ENCODE measurements at regions not wholly inside any gene's neighbourhood (a gene's known extent, or its start where the extent isn't known, plus 50 kb on each side); places are given as distances from the start of the nearest gene placed in this dataset.

DNA sequence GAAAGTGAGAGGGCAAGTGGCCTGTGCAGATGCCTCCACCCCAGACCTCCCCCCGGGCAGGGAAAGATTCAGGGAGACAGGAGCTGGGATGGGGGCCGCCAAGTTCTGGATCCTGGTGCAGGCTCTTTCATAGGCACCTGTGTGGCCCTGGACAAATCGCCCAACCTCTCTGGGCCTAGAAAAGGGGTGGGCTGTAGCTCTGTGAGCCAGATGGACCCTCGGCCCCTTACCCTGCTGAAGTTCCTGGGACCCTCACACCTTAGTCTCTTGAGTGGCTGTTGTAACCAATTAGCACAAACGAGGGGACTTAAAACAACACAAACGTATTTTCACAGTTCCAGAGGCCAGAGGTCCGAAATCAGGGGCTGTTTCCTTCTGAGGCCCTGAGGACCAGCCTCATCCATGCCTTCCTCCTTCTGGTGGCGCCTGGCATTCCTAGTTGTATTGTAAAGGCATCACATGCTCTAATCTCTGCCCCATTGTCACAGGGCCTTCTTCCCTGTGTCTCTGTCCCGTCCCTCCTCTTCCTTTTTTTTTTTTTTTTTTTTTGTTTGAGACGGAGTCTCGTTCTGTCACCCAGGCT lies 352.6 kb downstream of the SEC14L1 start:
- TF ChIP-seq, protein P1, sequence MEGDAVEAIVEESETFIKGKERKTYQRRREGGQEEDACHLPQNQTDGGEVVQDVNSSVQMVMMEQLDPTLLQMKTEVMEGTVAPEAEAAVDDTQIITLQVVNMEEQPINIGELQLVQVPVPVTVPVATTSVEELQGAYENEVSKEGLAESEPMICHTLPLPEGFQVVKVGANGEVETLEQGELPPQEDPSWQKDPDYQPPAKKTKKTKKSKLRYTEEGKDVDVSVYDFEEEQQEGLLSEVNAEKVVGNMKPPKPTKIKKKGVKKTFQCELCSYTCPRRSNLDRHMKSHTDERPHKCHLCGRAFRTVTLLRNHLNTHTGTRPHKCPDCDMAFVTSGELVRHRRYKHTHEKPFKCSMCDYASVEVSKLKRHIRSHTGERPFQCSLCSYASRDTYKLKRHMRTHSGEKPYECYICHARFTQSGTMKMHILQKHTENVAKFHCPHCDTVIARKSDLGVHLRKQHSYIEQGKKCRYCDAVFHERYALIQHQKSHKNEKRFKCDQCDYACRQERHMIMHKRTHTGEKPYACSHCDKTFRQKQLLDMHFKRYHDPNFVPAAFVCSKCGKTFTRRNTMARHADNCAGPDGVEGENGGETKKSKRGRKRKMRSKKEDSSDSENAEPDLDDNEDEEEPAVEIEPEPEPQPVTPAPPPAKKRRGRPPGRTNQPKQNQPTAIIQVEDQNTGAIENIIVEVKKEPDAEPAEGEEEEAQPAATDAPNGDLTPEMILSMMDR (IDR thresholded peaks at IDR 0.05) = peak in 1 of 6 experiments; percentile 4
- no peak for TF ChIP-seq EP300 (IDR thresholded peaks at IDR 0.05)
- ATAC-seq (ENCODE audit: low FRiP score in 2 of 2) (no peak), DNase-seq (peak in 1 of 2 donors; percentile 44)
- Histone ChIP-seq H3K4me1 (peaks cover 5 to 21% (median 16%) of the 10 kb centered on the region in 4 donors), H3K27me3 (no peaks in the 10 kb centered on the region), H3K36me3 (peaks cover 14 to 87% (median 57%) of the 10 kb centered on the region in 4 donors), H3K9me3 (no peaks in the 10 kb centered on the region), H3K27ac (no peak overlapping the region), H3K4me3 (no peak overlapping the region)
- WGBS, 2 donors = 64 to 73% methylated on average over 5 to 11 of the region's 11 CpGs

DNA sequence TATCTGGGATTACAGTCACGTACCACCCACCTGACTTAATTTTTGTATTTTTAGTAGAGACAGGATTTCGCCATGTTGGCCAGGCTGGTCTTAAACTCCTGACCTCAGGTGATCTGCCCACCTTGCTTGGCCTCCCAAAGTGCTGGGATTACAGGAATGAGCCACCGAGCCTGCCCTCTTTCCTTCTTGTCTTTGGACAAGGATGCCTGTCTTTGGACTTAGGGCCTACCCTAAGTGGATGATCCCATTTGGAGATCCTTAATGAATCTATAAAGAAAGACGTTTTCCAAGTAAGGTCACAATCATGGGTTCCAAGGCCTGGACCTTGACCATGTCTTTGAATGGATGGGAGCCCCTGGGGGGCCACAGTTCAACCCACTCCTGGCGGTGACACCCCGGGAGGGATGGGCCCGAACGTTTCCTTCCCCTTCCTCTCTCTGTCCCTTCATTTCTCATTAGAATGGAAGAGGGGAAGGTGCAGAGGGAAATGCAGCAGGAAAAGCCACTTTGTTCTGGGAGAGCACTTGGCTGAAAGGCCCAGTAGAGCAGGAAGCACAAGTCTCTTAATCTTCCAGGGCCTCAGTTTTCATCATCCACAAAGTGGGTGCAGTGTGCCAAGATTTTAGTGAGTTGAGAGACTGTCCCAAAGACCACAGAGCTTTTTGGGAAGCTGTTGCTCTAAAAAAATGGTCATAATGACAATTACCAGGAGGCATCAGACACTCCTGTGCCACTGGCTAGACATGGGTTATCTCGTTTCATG lies 353.3 kb downstream of the SEC14L1 start:
- no peaks in the 10 kb centered on the region for H3K27me3 ChIP-seq
- 70 to 90% methylated on average over 9 of the region's 9 CpGs for WGBS, 2 donors
- H3K27ac ChIP-seq = no peak overlapping the region
- DNase-seq = peak in 1 of 2 donors; percentile 8
- no peaks in the 10 kb centered on the region for H3K9me3 ChIP-seq
- no peak overlapping the region for H3K4me3 ChIP-seq
- TF ChIP-seq POLR2A (IDR thresholded peaks at IDR 0.05) (no peak), EP300 (IDR thresholded peaks at IDR 0.05) (no peak), POLR2AphosphoS5 (IDR thresholded peaks at IDR 0.05) (no peak)
- TF ChIP-seq, protein P1 (IDR thresholded peaks at IDR 0.05) = no peak
- peaks cover 9 to 87% (median 56%) of the 10 kb centered on the region in 4 donors for H3K36me3 ChIP-seq
- ATAC-seq (ENCODE audit: low FRiP score in 2 of 2) = no peak
- H3K4me1 ChIP-seq = peaks cover 5 to 21% (median 16%) of the 10 kb centered on the region in 4 donors

DNA sequence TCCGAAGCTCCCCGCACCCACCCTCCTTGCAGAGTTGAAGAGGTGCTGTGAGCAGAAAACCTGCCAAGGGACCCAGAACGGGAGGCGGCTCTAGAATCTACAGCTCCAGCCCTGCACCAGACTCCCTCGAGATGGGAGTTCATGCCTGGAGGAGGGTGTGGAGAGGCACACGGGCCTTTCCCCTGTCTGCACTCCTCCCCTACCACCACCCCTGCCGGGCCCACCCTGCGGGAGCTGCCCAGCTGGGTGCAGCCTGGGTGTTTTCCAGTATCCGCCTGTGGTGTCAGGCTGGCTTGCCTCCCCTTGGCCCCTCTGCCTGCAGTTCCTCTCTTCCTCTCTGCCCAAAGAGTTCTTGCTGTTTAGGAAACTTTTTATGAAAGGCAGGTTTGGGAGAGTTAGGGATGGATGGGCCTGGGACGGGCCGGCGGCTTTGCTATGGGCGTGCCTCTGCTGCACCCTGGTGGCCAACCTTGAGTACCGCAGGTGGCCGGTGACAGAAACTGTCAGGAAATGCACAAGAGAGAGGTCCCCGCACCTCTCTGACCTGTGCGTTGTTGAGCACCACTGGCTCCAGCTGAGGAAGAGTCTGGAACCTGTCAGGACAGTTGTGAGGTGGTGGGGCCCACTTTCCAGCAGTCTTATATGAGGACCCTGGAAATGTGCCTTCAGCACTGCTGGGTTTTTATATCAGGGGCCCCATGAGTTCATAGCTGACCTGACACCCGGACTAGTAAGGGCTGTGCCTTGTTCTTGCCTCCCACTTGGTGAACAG lies 354.1 kb downstream of the SEC14L1 start:
- TF ChIP-seq EP300 (IDR thresholded peaks at IDR 0.05) = no peak
- TF ChIP-seq POLR2A (IDR thresholded peaks at IDR 0.05) = no peak
- TF ChIP-seq, protein P1 (IDR thresholded peaks at IDR 0.05) = peak; percentile 89 to 99 (median 98)
- TF ChIP-seq POLR2AphosphoS5 (IDR thresholded peaks at IDR 0.05) = peak; percentile 10 to 50
- peak; percentile 84 to 87 for DNase-seq
- Histone ChIP-seq H3K36me3 (peaks cover 6 to 87% (median 58%) of the 10 kb centered on the region in 4 donors), H3K27me3 (no peaks in the 10 kb centered on the region), H3K9me3 (no peaks in the 10 kb centered on the region), H3K27ac (peak overlapping the region in 1 of 4 donors; percentile 13), H3K4me1 (peaks cover 5 to 21% (median 14%) of the 10 kb centered on the region in 4 donors), H3K4me3 (no peak overlapping the region)
- ATAC-seq (ENCODE audit: low FRiP score in 2 of 2) = peak; percentile 84 to 86
- WGBS, 2 donors = 35 to 57% methylated on average over 13 to 18 of the region's 18 CpGs

DNA sequence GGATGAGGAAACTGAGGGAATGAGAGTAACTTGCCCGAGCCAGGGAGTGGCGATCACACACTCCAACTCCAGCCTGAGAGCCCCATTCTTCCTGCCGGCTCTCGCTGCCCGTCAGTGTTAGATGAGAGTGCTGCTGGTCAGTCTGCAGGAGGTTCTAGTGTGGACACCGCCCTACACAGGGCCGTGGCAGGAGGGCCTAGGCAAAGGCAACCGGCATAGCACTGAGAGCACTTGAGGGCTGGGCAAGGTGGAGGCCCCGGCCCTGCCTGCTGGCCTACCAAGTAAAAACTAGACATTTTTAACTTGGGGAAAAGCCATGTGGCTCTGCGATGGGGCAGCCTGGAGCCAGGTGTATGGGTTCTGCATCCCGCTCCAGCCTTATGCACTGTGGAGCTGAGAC lies 354.8 kb downstream of the SEC14L1 start:
- Histone ChIP-seq H3K27ac (no peak overlapping the region), H3K36me3 (peaks cover 6 to 84% (median 53%) of the 10 kb centered on the region in 4 donors), H3K9me3 (no peaks in the 10 kb centered on the region), H3K4me1 (peaks cover 5 to 16% (median 8%) of the 10 kb centered on the region in 4 donors), H3K27me3 (no peaks in the 10 kb centered on the region), H3K4me3 (no peak overlapping the region)
- no peak for TF ChIP-seq EP300 (IDR thresholded peaks at IDR 0.05)
- TF ChIP-seq POLR2A (IDR thresholded peaks at IDR 0.05) = no peak
- no peak for TF ChIP-seq POLR2AphosphoS5 (IDR thresholded peaks at IDR 0.05)
- 83 to 91% methylated on average over 10 to 11 of the region's 11 CpGs for WGBS, 2 donors
- peak; percentile 18 to 30 for DNase-seq
- no peak for ATAC-seq (ENCODE audit: low FRiP score in 2 of 2)

DNA sequence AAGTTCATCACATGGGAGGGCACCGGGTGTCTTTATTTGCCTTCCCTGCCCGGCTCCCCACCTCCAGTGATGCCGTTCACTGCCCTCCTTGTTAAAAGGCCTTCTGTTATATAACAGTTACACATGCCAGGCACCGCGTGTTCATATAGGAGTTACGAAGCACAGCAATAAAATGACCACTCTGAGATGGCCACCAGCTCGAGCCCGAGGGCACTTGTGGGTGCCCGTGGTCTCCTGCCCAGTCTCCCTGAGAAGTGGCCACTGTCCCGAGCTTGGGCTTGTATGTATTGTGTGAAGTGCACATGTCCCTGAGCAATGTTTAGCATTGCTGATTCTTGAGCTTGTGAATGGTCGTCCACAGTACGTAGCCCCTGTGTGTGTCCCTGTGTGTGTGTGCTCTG lies 355.6 kb downstream of the SEC14L1 start:
- TF ChIP-seq EP300 (IDR thresholded peaks at IDR 0.05) (no peak), POLR2A (IDR thresholded peaks at IDR 0.05) (no peak), POLR2AphosphoS5 (IDR thresholded peaks at IDR 0.05) (no peak)
- TF ChIP-seq, protein P1 (IDR thresholded peaks at IDR 0.05) = no peak
- Histone ChIP-seq H3K27me3 (no peaks in the 10 kb centered on the region), H3K27ac (no peak overlapping the region), H3K4me3 (no peak overlapping the region), H3K36me3 (peaks cover 6 to 84% (median 45%) of the 10 kb centered on the region in 4 donors), H3K9me3 (no peaks in the 10 kb centered on the region), H3K4me1 (peaks cover 5 to 16% (median 8%) of the 10 kb centered on the region in 4 donors)
- DNase-seq (peak in 1 of 2 donors; percentile 15), ATAC-seq (ENCODE audit: low FRiP score in 2 of 2) (no peak)
- WGBS, 2 donors = 92% methylated on average over 12 of the region's 12 CpGs

Data from upper lobe of left lung (tissue), 6 donors.